OCI-LY1 (cell line): ENCODE measurements at regions not wholly inside any gene's neighbourhood (a gene's known extent, or its start where the extent isn't known, plus 50 kb on each side); places are given as distances from the start of the nearest gene placed in this dataset.

Source experiments
- EZH2 ChIP-seq: fragments of 200-600 bp; sonication (generic), shearing (Covaris generic); IDR thresholded peaks from 2 replicates; pipeline ENCODE4 v1.8.0; 2017; ENCODE audit warnings: borderline replicate concordance, mixed run types, mild to moderate bottlenecking, antibody characterized with exemption, low read length, moderate library complexity, mixed read lengths
- TF ChIP-seq, protein P1 (sequence below): fragments of 200-600 bp; sonication (generic), shearing (Covaris generic); IDR thresholded peaks from 2 replicates; pipeline ENCODE4 v1.5.1; 2017; ENCODE audit warnings: mild to moderate bottlenecking, antibody characterized with exemption, low read length, moderate library complexity, mixed read lengths

GRCh38 chr11:44387825-44388224 lies 77.9 kb upstream of the ALX4 start:
- TF ChIP-seq, protein P1, sequence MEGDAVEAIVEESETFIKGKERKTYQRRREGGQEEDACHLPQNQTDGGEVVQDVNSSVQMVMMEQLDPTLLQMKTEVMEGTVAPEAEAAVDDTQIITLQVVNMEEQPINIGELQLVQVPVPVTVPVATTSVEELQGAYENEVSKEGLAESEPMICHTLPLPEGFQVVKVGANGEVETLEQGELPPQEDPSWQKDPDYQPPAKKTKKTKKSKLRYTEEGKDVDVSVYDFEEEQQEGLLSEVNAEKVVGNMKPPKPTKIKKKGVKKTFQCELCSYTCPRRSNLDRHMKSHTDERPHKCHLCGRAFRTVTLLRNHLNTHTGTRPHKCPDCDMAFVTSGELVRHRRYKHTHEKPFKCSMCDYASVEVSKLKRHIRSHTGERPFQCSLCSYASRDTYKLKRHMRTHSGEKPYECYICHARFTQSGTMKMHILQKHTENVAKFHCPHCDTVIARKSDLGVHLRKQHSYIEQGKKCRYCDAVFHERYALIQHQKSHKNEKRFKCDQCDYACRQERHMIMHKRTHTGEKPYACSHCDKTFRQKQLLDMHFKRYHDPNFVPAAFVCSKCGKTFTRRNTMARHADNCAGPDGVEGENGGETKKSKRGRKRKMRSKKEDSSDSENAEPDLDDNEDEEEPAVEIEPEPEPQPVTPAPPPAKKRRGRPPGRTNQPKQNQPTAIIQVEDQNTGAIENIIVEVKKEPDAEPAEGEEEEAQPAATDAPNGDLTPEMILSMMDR = no peak
- no peak for TF ChIP-seq EZH2
